IPS-18a (cell line): ENCODE measurements at regions not wholly inside any gene's neighbourhood (a gene's known extent, or its start where the extent isn't known, plus 50 kb on each side); places are given as distances from the start of the nearest gene placed in this dataset.
"Not testable (repeated sequence)": the region's sequence is repeated elsewhere in the genome, so short reads cannot be mapped to it uniquely, and the experiment has no call there.

Experiments
- H3K27ac ChIP-seq: one replicate; pipeline ENCODE4 v1.5.1; 2013; ENCODE audit warnings: low read length
- H3K27me3 ChIP-seq: one replicate; pipeline ENCODE4 v1.6.1; 2013; ENCODE audit warnings: mild to moderate bottlenecking, low read length; ENCODE audit not compliant: control insufficient read depth, insufficient read depth
- H3K36me3 ChIP-seq: one replicate; pipeline ENCODE4 v1.6.1; 2013; ENCODE audit warnings: low read depth, low read length; ENCODE audit not compliant: control insufficient read depth
- H3K4me1 ChIP-seq: one replicate; pipeline ENCODE4 v1.6.1; 2013; ENCODE audit warnings: low read depth, low read length; ENCODE audit not compliant: control insufficient read depth
- H3K4me3 ChIP-seq: one replicate; pipeline ENCODE4 v1.5.1; 2013; ENCODE audit warnings: low read length
- H3K9ac ChIP-seq: one replicate; pipeline ENCODE4 v1.6.1; 2013; ENCODE audit warnings: mild to moderate bottlenecking, low read length, moderate library complexity
- H3K9me3 ChIP-seq: one replicate; pipeline ENCODE4 v1.6.1; 2013; ENCODE audit warnings: low read depth, low read length; ENCODE audit not compliant: control insufficient read depth

GRCh38 chr12:74242088-74242487 lies 295.5 kb upstream of the ATXN7L3B start:
- H3K27me3 ChIP-seq: no peaks in the 10 kb centered on the region
- no peaks in the 10 kb centered on the region for H3K4me1 ChIP-seq
- H3K9ac ChIP-seq: no peak overlapping the region
- no peaks in the 10 kb centered on the region for H3K9me3 ChIP-seq
- H3K27ac ChIP-seq: no peak overlapping the region
- H3K36me3 ChIP-seq: no peaks in the 10 kb centered on the region
- H3K4me3 ChIP-seq: no peak overlapping the region

GRCh38 chr12:74245458-74245857 lies 292.2 kb upstream of the ATXN7L3B start:
- H3K27ac ChIP-seq: no peak overlapping the region
- no peak overlapping the region for H3K4me3 ChIP-seq
- no peaks in the 10 kb centered on the region for H3K4me1 ChIP-seq
- no peaks in the 10 kb centered on the region for H3K27me3 ChIP-seq
- no peaks in the 10 kb centered on the region for H3K36me3 ChIP-seq
- H3K9me3 ChIP-seq: no peaks in the 10 kb centered on the region
- no peak overlapping the region for H3K9ac ChIP-seq

DNA sequence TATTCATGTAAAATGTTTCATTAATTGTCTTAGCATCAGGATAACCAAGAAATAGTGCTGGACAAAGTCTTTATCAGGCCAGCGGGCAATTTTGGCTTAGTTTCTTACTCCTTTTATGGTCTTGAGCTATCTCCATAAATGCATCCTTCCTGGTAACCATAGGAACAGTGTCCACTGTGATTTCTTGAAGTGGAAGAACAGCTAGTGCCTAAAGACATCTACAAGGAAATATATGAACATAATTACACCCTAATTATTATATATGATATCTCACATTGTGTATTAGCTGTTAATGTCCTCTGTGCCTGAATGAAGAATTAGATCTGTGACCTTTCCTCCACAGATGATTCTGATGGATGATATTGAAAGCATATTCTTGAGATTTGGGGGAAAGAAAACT lies 286.7 kb upstream of the ATXN7L3B start:
- no peak overlapping the region for H3K4me3 ChIP-seq
- peaks cover 11% of the 10 kb centered on the region for H3K9me3 ChIP-seq
- H3K9ac ChIP-seq: no peak overlapping the region
- no peaks in the 10 kb centered on the region for H3K27me3 ChIP-seq
- no peak overlapping the region for H3K27ac ChIP-seq
- no peaks in the 10 kb centered on the region for H3K36me3 ChIP-seq
- H3K4me1 ChIP-seq: no peaks in the 10 kb centered on the region

- not testable (repeated sequence) for H3K4me3 ChIP-seq, H3K27ac ChIP-seq, H3K27me3 ChIP-seq, H3K9ac ChIP-seq, H3K4me1 ChIP-seq, H3K36me3 ChIP-seq
- H3K9me3 ChIP-seq: peaks cover 11% of the 10 kb centered on the region
These were observed 283.8 kb upstream of the ATXN7L3B start for GRCh38 chr12:74253826-74254225.

DNA sequence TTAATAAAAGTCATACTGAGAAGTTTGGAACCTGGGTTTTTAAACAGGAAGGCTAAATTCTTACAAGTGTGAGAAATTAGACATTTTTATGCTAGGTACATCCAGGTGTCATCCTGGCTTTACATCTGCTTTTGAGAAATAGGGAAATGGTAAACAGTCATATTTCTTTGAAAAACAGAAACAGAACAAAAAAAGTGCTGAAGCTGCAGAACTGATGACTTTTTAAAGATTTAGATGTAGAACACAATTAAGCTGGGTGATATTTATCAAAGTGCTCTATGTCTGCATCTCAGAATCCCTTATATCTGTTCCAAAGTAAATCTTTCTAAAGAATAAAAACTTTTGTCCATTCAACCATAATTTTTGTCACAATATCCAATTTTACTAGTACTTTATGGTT lies 282.9 kb upstream of the ATXN7L3B start:
- H3K9ac ChIP-seq: no peak overlapping the region
- peaks cover 11% of the 10 kb centered on the region for H3K9me3 ChIP-seq
- no peaks in the 10 kb centered on the region for H3K4me1 ChIP-seq
- no peaks in the 10 kb centered on the region for H3K27me3 ChIP-seq
- H3K36me3 ChIP-seq: no peaks in the 10 kb centered on the region
- no peak overlapping the region for H3K27ac ChIP-seq
- no peak overlapping the region for H3K4me3 ChIP-seq

DNA sequence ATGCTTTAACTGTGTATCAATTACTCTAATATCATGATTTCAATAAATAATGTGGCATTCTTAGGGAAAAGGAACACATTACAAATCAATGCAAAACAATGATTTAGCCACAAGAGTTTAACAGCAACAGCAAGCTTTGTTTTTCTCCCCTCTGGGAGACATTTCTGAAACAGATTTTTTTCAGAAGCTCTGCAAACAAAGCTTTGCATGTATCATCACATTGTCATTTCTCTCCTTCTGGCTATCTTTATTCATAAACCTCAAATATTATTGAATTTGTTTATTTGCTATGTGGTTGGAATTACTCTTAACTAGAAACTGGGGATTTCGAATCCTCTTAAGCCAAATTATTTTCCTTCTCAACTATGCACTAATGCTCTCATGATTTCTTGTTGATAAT lies 278.4 kb upstream of the ATXN7L3B start:
- no peak overlapping the region for H3K27ac ChIP-seq
- no peak overlapping the region for H3K4me3 ChIP-seq
- no peaks in the 10 kb centered on the region for H3K27me3 ChIP-seq
- no peaks in the 10 kb centered on the region for H3K4me1 ChIP-seq
- H3K36me3 ChIP-seq: no peaks in the 10 kb centered on the region
- H3K9me3 ChIP-seq: no peaks in the 10 kb centered on the region
- no peak overlapping the region for H3K9ac ChIP-seq

DNA sequence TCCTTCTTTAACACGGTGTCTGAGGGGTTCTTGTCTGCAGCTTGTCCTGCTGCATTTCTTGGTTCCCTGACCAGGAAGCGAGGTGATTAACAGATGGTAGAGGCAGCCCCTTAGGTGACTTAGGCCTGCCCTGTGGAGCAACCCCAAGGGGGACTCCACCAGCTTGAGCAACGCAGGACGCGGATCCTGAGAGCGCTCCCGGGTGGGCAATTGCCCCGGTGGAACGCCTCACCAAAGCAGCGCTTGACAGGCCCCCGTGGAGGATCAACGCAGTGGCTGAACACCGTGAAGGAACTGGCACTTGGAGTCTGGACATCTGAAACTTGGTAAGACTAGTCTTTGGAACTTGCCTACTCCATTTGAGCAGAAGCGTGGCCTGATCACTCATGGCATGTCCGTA lies 272.9 kb upstream of the ATXN7L3B start:
- H3K36me3 ChIP-seq: no peaks in the 10 kb centered on the region
- H3K27ac ChIP-seq: no peak overlapping the region
- H3K4me1 ChIP-seq: no peaks in the 10 kb centered on the region
- H3K4me3 ChIP-seq: no peak overlapping the region
- no peaks in the 10 kb centered on the region for H3K27me3 ChIP-seq
- H3K9ac ChIP-seq: no peak overlapping the region
- H3K9me3 ChIP-seq: no peaks in the 10 kb centered on the region

- not testable (repeated sequence) for H3K4me1 ChIP-seq, H3K27ac ChIP-seq, H3K36me3 ChIP-seq, H3K9me3 ChIP-seq, H3K27me3 ChIP-seq, H3K4me3 ChIP-seq, H3K9ac ChIP-seq
These were observed 268.3 kb upstream of the ATXN7L3B start for GRCh38 chr12:74269355-74269754.

- no peaks in the 10 kb centered on the region for H3K27me3 ChIP-seq
- no peaks in the 10 kb centered on the region for H3K4me1 ChIP-seq
- no peaks in the 10 kb centered on the region for H3K36me3 ChIP-seq
- no peak overlapping the region for H3K27ac ChIP-seq
- H3K9ac ChIP-seq: no peak overlapping the region
- H3K9me3 ChIP-seq: peaks cover 15% of the 10 kb centered on the region
- H3K4me3 ChIP-seq: no peak overlapping the region
These were observed 257.4 kb upstream of the ATXN7L3B start for GRCh38 chr12:74280156-74280655.

GRCh38 chr12:74281401-74282180 lies 256.0 kb upstream of the ATXN7L3B start:
- not testable (repeated sequence) for H3K4me3 ChIP-seq, H3K9ac ChIP-seq, H3K27me3 ChIP-seq, H3K36me3 ChIP-seq, H3K27ac ChIP-seq, H3K4me1 ChIP-seq
- H3K9me3 ChIP-seq: peaks cover 15% of the 10 kb centered on the region

DNA sequence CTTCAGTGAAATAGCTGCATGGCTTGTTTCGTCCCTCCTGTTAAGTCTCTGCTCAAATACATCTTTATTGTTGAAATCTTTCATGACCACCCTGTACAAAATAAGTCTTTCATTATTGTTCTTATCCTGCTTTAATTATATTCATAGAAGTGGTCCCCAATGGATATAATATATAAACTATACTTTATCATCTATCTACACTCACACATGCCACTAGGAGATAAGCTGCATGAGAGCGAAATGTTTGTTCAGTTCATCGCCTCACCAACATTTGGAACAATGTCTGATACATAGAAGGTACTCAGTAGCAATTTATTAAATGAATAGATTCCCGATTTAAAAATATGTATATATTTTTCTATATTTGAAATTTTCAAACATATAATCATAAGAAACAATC lies 254.0 kb upstream of the ATXN7L3B start:
- Histone ChIP-seq H3K9ac (no peak overlapping the region), H3K4me3 (no peak overlapping the region), H3K36me3 (no peaks in the 10 kb centered on the region), H3K27ac (no peak overlapping the region), H3K27me3 (no peaks in the 10 kb centered on the region), H3K4me1 (peaks cover 4% of the 10 kb centered on the region), H3K9me3 (no peaks in the 10 kb centered on the region)

GRCh38 chr12:74285773-74286172 lies 251.9 kb upstream of the ATXN7L3B start:
- Histone ChIP-seq H3K36me3 (no peaks in the 10 kb centered on the region), H3K9ac (no peak overlapping the region), H3K27ac (no peak overlapping the region), H3K27me3 (no peaks in the 10 kb centered on the region), H3K4me3 (no peak overlapping the region), H3K9me3 (no peaks in the 10 kb centered on the region), H3K4me1 (peaks cover 4% of the 10 kb centered on the region)
